Activated CD4-positive, alpha-beta T cell treated with anti-CD3 and anti-CD28 coated beads, Interleukin-2, amount 10 ng/mL, durations not matched to agents 24 days and 14 days (primary cell): ENCODE measurements at regions not wholly inside any gene's neighbourhood (a gene's known extent, or its start where the extent isn't known, plus 50 kb on each side); places are given as distances from the start of the nearest gene placed in this dataset.
"Not testable (repeated sequence)": the region's sequence is repeated elsewhere in the genome, so short reads cannot be mapped to it uniquely, and the experiment has no call there.

Experiments
- DNase-seq: peaks from one replicate; pipeline ENCODE4 v3.0.0; 2022
- H3K27ac Mint-ChIP-seq: one replicate; pipeline ENCODE4 v1.8.0; 2022; ENCODE audit warnings: mild to moderate bottlenecking, mixed read lengths
- H3K27me3 Mint-ChIP-seq: one replicate; pipeline ENCODE4 v1.8.0; 2022; ENCODE audit warnings: mixed read lengths
- H3K36me3 Mint-ChIP-seq: one replicate; pipeline ENCODE4 v1.8.0; 2022; ENCODE audit warnings: low read depth, mild to moderate bottlenecking, mixed read lengths
- H3K4me1 Mint-ChIP-seq: one replicate; pipeline ENCODE4 v1.8.0; 2021; ENCODE audit warnings: mixed read lengths
- H3K4me3 Mint-ChIP-seq: one replicate; pipeline ENCODE4 v1.8.0; 2022; ENCODE audit warnings: mild to moderate bottlenecking, moderate library complexity, mixed read lengths
- H3K9me3 Mint-ChIP-seq: one replicate; pipeline ENCODE4 v1.8.0; 2021; ENCODE audit warnings: mixed read lengths
- intact Hi-C: fragments of 100-400 bp; cut with micrococcal nuclease; formaldehyde crosslinking; loops from one replicate; pipeline ENCODE4 v1.15.1; 2023

DNA sequence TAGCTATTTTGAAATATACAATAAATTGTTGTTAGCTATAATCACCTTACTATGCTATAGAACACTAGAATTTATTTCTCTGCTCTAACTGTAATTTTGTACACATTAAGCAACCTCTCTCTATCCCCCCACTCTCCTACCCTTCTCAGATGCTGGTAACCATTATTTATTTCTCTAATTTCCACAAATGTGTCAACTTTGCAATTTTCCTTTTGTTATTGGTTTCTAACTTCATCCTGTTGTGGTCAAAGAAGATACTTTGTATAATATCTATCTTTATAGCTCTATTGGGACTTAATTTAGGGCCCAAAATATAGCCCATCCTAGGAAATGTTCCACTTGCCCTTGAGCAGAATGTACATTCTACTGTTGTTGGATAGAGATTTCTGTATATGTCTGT lies 229.3 kb downstream of the SATB1 start:
- Mint-ChIP-seq H3K4me1 (no peaks in the 10 kb centered on the region), H3K27me3 (peaks cover 2% of the 10 kb centered on the region), H3K36me3 (no peaks in the 10 kb centered on the region), H3K4me3 (no peak overlapping the region), H3K9me3 (peaks cover 3% of the 10 kb centered on the region), H3K27ac (no peak overlapping the region)
- no peak for DNase-seq
- intact Hi-C loops, result no loop called here

- Mint-ChIP-seq H3K4me1 (no peaks in the 10 kb centered on the region), H3K36me3 (no peaks in the 10 kb centered on the region), H3K27me3 (peaks cover 8% of the 10 kb centered on the region), H3K4me3 (no peak overlapping the region), H3K9me3 (peaks cover 3% of the 10 kb centered on the region), H3K27ac (no peak overlapping the region)
- intact Hi-C loops, result no loop called here
- no peak for DNase-seq
Measured at GRCh38 chr3:18194431-18194830, 230.7 kb downstream of the SATB1 start.

- Mint-ChIP-seq H3K9me3 (peaks cover 10% of the 10 kb centered on the region), H3K4me3 (no peak overlapping the region), H3K4me1 (no peaks in the 10 kb centered on the region), H3K27ac (no peak overlapping the region), H3K36me3 (no peaks in the 10 kb centered on the region), H3K27me3 (peaks cover 10% of the 10 kb centered on the region)
- DNase-seq, result no peak
- intact Hi-C loops, result no loop called here
Measured at GRCh38 chr3:18190646-18191045, 234.5 kb downstream of the SATB1 start.

- peaks cover 8% of the 10 kb centered on the region for H3K9me3 Mint-ChIP-seq
- H3K27me3 Mint-ChIP-seq, result peaks cover 11% of the 10 kb centered on the region
- no peaks in the 10 kb centered on the region for H3K36me3 Mint-ChIP-seq
- no peak overlapping the region for H3K27ac Mint-ChIP-seq
- H3K4me1 Mint-ChIP-seq, result no peaks in the 10 kb centered on the region
- intact Hi-C loops, result no loop called here
- H3K4me3 Mint-ChIP-seq, result no peak overlapping the region
- no peak for DNase-seq
Measured at GRCh38 chr3:18189282-18190050, 235.7 kb downstream of the SATB1 start.

DNA sequence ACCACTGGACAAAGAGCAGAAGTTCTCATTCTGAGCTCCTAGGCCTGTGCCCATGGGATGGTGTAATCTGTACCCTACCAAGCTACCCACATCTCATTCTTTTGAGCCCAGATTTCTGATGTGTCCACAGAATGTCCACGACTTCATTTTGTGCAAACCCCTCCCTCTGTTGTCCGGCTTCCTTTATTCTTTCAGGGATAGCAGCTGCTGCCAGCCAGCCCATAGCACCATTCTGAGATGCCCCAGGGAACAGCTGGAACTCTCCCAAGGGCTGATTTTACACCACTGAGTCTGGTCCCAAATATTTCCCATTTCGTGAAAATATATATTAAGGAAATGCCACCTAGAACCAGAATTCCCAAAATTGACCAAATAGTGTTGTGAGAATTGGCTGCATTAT lies 236.6 kb downstream of the SATB1 start:
- Mint-ChIP-seq H3K4me3 (no peak overlapping the region), H3K9me3 (peaks cover 6% of the 10 kb centered on the region), H3K27me3 (peaks cover 10% of the 10 kb centered on the region), H3K4me1 (no peaks in the 10 kb centered on the region), H3K36me3 (no peaks in the 10 kb centered on the region), H3K27ac (no peak overlapping the region)
- intact Hi-C loops, result no loop called here
- no peak for DNase-seq

GRCh38 chr3:18185624-18186023 lies 239.5 kb downstream of the SATB1 start:
- no peak overlapping the region for H3K27ac Mint-ChIP-seq
- peaks cover 6% of the 10 kb centered on the region for H3K9me3 Mint-ChIP-seq
- no peak for DNase-seq
- H3K4me3 Mint-ChIP-seq, result no peak overlapping the region
- intact Hi-C loops, result no loop called here
- H3K27me3 Mint-ChIP-seq, result peaks cover 10% of the 10 kb centered on the region
- H3K36me3 Mint-ChIP-seq, result no peaks in the 10 kb centered on the region
- H3K4me1 Mint-ChIP-seq, result no peaks in the 10 kb centered on the region

DNA sequence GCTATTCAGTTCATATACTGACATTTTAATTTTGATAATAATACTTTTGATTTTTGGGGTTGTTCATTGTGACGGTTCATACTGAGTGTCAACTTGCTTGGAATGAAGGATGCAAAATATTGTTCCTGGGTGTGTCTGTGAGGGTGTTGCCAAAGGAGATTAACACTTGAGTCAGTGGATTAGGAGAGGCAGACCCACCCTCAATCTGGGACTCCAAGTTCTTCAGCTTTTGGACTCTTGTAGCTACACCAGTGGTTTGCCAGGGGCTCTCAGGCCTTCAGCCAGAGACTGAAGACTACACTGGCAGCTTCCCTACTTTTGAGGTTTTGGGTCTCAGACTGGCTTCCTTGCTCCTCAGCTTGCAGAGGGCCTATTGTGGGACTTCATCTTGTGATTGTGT lies 242.2 kb downstream of the SATB1 start:
- H3K9me3 Mint-ChIP-seq, H3K4me3 Mint-ChIP-seq, H3K4me1 Mint-ChIP-seq, H3K27me3 Mint-ChIP-seq, H3K27ac Mint-ChIP-seq, DNase-seq, intact Hi-C loops, H3K36me3 Mint-ChIP-seq: not testable (repeated sequence)

DNA sequence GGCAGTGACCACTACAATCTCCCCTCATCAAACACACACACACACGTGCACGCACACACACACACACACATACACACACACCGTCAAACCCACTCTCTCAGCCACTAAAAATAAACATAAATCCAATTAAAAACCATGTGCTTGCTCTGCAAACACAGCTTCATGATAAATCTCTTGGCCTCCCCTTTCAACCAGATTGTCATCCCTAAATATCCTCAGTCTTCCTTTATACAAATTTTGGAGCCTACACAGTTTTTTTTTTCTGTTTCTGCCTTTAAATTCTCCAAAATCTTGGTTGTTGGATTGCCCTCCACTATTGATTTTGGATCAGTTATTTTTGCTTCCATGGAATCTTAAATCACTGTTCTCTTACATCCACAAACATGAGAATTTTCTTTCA lies 245.6 kb downstream of the SATB1 start:
- DNase-seq, result no peak
- Mint-ChIP-seq H3K36me3 (no peaks in the 10 kb centered on the region), H3K4me3 (no peak overlapping the region), H3K27me3 (peaks cover 4% of the 10 kb centered on the region), H3K27ac (no peak overlapping the region), H3K9me3 (no peaks in the 10 kb centered on the region), H3K4me1 (no peaks in the 10 kb centered on the region)
- intact Hi-C loops, result no loop called here

DNA sequence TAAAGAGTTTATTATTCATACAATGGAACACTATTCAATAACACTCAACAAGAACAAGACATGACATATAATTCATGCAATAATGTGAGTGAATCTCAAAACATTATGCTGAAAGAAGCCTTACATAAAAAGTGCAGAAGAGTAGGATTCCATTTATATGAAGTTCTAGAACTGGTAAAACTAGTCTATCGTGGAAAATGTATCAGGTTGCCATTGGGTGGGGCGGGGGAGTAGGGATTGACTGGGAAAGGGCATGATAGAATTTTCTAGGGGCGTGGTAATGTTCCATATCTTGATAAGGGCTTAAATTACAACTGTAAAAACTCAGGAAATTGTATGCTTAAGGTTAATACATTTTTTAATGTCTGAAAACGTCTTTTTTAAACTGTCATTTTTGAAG lies 247.9 kb downstream of the SATB1 start:
- Mint-ChIP-seq H3K27me3 (peaks cover 4% of the 10 kb centered on the region), H3K4me1 (no peaks in the 10 kb centered on the region), H3K27ac (no peak overlapping the region), H3K36me3 (no peaks in the 10 kb centered on the region), H3K4me3 (no peak overlapping the region), H3K9me3 (no peaks in the 10 kb centered on the region)
- DNase-seq, result no peak
- intact Hi-C loops, result no loop called here

DNA sequence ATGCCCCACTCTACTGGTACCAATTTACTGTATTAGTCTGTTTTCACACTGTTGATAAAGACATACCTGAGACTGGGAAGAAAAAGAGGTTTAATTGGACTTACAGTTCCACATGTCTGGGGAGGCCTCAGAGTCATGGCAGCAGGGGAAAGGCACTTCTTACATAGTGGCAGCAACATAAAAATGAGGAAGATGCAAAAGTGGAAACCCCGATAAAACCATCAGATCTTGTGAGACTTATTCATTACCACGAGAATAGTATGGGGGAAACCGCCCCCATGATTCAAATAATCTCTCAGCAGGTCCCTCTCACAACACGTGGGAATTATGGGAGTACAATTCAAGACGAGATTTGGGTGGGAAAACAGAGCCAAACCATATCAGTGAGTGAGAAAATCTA lies 251.2 kb downstream of the SATB1 start:
- DNase-seq, H3K9me3 Mint-ChIP-seq, H3K27me3 Mint-ChIP-seq, H3K27ac Mint-ChIP-seq, H3K4me3 Mint-ChIP-seq, intact Hi-C loops, H3K4me1 Mint-ChIP-seq, H3K36me3 Mint-ChIP-seq: not testable (repeated sequence)

GRCh38 chr3:18159681-18160080 lies 265.5 kb downstream of the SATB1 start:
- peaks cover 4% of the 10 kb centered on the region for H3K27me3 Mint-ChIP-seq

GRCh38 chr3:18153571-18154173 lies 271.5 kb downstream of the SATB1 start:
- no peak for DNase-seq
- Mint-ChIP-seq H3K4me1 (no peaks in the 10 kb centered on the region), H3K36me3 (no peaks in the 10 kb centered on the region), H3K27ac (no peak overlapping the region), H3K4me3 (no peak overlapping the region), H3K9me3 (no peaks in the 10 kb centered on the region), H3K27me3 (peaks cover 4% of the 10 kb centered on the region)
- intact Hi-C loops, result no loop called here

More at GRCh38 chr3:18159681-18160080, 265.5 kb downstream of the SATB1 start:
- no peak overlapping the region for H3K4me3 Mint-ChIP-seq
- intact Hi-C loops, result no loop called here
- no peak for DNase-seq
- no peaks in the 10 kb centered on the region for H3K4me1 Mint-ChIP-seq
- H3K36me3 Mint-ChIP-seq, result no peaks in the 10 kb centered on the region
- no peaks in the 10 kb centered on the region for H3K9me3 Mint-ChIP-seq
- H3K27ac Mint-ChIP-seq, result no peak overlapping the region

- H3K36me3 Mint-ChIP-seq, result no peaks in the 10 kb centered on the region
- H3K4me3 Mint-ChIP-seq, result no peak overlapping the region
Measured at GRCh38 chr3:18151199-18151598, 273.9 kb downstream of the SATB1 start.

DNA sequence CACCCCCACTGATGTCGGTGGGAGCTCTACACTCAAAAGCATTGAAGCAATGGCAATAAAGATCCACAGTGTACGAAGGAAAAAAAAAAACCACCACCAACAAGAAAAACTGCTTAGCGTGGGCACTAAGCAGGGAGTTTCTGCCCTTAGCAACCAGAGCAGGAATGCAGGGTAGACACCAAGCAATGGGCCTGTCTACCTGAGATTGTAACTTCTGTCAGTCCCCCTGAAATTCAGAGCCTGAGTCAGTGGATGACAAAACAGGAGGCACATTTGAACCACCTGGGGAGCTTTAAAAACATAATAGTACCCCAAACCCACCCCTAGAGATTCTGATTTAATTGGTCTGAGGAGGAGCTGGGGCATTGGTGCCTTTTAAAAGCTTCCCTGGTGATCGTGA lies 275.2 kb downstream of the SATB1 start:
- H3K27me3 Mint-ChIP-seq, result peaks cover 1% of the 10 kb centered on the region
- no peak overlapping the region for H3K4me3 Mint-ChIP-seq
- no peak for DNase-seq
- H3K36me3 Mint-ChIP-seq, result no peaks in the 10 kb centered on the region
- no peaks in the 10 kb centered on the region for H3K9me3 Mint-ChIP-seq
- H3K4me1 Mint-ChIP-seq, result no peaks in the 10 kb centered on the region
- intact Hi-C loops, result loop anchor here (10.0 kb wide), 1 partner anchor 185 kb away; no protein-coding TSS in a partner anchor
- H3K27ac Mint-ChIP-seq, result no peak overlapping the region

More at GRCh38 chr3:18151199-18151598, 273.9 kb downstream of the SATB1 start:
- Mint-ChIP-seq H3K9me3 (no peaks in the 10 kb centered on the region), H3K27ac (no peak overlapping the region), H3K4me1 (no peaks in the 10 kb centered on the region), H3K27me3 (peaks cover 4% of the 10 kb centered on the region)
- intact Hi-C loops, result no loop called here
- DNase-seq, result no peak
